ENCODE measurements at regions not wholly inside any gene's neighbourhood (a gene's known extent, or its start where the extent isn't known, plus 50 kb on each side); places are given as distances from the start of the nearest gene placed in this dataset.
A peak's percentile ranks its signal among the peaks of the same experiment; 100 is the strongest.

DNA sequence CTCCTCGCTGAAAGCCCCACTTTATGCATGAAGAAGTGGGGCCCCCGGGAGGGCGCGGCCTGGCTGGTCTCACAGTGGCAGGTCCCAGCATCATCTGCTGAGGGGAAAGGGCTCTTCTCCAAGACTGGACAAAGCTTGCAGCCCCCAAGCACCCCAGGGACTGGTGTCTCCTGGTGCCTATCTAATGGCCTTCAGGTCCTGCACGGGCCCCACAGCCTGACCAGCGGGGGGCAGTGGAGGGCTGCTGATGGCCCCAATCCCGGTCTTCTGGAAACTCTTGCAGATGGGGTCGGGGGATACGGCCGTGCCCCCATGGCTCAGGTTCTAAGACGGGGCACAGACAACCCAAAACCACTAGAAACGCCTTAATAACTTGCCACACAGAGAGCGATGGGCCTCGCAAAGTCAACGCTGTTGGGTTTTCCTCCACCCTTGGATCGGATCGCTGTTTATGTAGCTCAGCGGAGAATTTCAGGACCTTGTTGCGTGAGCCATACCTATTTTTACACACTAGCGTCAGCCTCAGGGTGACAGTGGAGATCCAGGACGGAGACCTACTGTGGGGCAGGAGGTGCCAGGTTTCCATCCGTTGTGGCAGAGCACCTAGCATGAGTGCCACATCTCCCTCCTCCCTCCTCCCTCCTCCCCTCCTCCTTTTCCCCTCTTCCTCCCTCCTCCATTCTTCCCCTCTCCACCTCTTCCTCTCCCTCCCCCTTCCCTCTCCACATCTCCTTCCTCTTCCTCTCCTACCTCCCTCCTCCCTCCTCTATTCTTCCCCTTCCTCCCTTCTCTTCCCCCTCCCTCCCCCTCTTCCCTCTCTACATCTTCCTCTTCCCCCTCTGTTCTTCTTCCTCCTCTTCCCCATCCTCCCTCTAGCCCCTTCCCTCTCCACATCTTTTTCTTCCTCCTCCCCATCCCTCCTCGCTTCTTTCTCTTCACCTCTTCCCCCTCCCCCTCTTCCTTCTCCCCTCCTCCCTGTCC lies 79.3 kb upstream of the ALDH1L1 start:
- TF ChIP-seq, protein P1, sequence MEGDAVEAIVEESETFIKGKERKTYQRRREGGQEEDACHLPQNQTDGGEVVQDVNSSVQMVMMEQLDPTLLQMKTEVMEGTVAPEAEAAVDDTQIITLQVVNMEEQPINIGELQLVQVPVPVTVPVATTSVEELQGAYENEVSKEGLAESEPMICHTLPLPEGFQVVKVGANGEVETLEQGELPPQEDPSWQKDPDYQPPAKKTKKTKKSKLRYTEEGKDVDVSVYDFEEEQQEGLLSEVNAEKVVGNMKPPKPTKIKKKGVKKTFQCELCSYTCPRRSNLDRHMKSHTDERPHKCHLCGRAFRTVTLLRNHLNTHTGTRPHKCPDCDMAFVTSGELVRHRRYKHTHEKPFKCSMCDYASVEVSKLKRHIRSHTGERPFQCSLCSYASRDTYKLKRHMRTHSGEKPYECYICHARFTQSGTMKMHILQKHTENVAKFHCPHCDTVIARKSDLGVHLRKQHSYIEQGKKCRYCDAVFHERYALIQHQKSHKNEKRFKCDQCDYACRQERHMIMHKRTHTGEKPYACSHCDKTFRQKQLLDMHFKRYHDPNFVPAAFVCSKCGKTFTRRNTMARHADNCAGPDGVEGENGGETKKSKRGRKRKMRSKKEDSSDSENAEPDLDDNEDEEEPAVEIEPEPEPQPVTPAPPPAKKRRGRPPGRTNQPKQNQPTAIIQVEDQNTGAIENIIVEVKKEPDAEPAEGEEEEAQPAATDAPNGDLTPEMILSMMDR (IDR thresholded peaks at IDR 0.05): peak; percentile 63
- TF ChIP-seq EZH2phosphoT487 (IDR thresholded peaks at IDR 0.05): no peak
- no peak for TF ChIP-seq EZH2 (IDR thresholded peaks at IDR 0.05)
